IPS DF 19.7 (cell line): ENCODE measurements at regions not wholly inside any gene's neighbourhood (a gene's known extent, or its start where the extent isn't known, plus 50 kb on each side); places are given as distances from the start of the nearest gene placed in this dataset.
"Not testable (repeated sequence)": the region's sequence is repeated elsewhere in the genome, so short reads cannot be mapped to it uniquely, and the experiment has no call there.

Experiments
- DNase-seq: peaks from one replicate; pipeline ENCODE4 v3.0.0-alpha.2; 2013; ENCODE audit warnings: low read depth, low spot score

DNA sequence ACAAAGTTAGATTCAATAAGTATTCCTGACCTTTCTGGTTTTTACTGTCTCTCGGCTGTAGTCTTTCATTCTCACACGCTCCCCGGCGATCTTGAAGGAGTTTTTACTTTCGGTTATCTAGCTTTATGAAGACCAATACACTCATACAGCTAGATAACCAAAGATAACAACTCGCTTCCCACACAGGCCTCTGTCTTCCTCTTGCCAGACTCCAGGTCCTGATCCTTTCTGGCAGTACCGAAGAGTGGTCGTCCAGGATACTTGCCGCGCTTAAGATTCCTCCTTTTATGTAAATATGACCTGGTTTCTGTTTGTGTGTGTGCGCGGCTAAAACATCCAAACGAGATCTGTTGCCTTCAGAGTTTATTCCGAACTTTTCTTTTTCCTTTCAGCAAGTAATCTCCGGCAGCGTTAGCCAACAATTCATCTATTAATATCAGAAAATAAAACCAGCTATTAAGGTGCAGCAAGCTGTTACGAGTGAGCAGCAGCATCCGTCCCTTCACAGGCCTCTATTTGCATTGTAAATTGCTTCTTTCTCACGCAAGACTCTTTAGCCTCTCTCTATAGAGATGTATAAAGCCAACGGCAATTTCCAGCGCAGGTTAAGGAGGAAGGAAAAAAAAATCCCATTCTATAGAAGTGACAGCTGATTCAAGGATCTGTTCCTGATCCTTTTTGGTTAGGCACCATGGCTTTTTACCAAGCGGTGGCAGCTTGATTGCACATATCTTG is 216.1 kb downstream of the MEF2C start:
- DNase-seq = no peak

DNA sequence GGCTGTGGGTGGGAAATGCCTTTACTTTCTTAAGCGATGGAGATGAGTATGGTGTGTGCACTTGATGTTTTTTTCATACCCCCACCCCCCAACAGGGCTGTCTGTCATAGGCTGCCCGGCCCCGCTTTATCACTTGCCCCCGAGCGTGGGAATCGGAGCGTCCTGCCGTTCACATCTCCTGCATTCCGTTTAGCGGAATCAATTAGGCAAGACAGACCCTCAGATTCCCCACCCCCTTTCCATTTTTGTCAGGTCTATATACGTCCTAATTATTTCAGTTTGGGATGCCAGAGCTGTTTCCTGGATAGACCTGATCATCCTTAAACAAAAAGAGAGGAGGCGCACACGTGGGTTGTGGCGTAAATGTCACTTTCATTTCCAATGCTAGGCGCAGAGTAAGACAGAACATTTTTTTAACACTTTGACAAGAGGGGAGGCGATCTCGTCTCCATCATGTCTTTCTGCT is 217.2 kb downstream of the MEF2C start:
- no peak for DNase-seq

DNA sequence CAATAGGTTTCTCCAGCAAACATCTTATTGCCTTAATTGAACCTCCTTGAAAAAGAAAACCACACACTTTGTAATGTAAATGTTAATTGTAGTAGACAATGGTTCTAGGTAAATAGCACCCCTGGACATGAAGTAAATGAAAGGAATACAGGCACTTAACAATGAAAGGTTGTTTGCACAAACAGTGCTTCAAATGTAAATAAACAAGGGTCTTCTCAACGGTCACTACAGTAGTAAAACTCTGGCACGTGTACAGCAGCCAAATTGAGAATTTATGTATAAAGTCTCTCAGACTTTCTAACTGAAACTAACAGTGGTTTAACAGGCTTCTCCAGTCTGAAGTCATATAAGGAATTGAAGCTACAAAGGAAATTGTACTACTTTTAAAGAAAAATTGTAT is 218.3 kb downstream of the MEF2C start:
- no peak for DNase-seq

DNA sequence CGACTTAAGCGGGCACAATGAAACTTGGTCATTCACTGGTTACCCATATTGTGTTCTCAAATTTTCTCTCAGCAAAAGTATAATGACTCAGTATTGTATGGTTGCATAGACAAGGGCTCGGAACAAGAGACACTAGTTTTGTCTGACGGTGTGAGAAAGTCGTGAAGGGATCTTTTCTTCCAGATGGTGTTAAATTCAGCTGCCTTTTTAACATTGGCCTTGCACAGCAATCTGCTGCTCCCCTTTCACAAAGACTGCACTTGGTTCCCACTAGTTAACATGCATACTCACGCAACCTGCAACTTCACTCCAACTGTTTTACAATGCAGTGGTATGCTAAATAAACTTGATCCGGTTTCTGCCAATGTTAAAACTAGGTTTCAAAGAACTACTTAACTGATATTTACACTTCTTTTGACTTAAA is 219.2 kb downstream of the MEF2C start:
- no peak for DNase-seq

DNA sequence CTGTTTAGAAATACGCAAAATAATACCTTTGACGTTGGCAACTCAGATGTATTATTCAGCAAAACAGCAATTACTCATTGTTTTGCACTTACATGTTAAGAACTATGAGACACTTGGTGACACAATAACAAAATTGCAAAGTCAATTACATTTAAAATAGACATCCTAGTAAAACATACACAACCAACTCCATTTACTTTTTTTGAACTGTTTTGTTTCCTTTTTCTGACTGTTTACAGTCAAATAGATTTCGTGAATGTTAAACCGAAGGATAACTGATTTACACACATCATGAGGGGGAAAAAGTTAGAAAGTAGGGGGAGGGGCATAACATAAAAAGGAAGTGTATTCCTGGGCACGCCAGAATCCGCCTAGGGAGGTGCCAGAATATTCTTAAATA is 220.1 kb downstream of the MEF2C start:
- no peak for DNase-seq

DNA sequence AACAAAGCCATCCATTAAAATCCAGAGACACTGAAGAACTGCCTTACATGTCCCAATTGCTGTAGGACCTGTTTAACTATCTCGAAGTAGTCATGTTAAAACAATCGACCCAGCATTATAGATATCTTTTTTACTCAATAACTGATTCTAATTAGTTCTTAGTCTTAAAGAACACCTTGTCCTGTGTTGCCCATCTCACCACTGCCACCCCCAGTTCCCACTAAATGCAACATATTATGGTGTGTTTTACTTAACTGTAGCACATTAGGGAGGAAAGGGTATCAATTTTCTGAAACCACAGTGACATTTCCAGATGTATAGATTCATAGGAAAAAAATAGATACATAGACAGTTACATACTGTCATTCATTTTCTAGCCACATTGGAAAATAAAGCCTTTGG is 221.2 kb downstream of the MEF2C start:
- DNase-seq = no peak

DNA sequence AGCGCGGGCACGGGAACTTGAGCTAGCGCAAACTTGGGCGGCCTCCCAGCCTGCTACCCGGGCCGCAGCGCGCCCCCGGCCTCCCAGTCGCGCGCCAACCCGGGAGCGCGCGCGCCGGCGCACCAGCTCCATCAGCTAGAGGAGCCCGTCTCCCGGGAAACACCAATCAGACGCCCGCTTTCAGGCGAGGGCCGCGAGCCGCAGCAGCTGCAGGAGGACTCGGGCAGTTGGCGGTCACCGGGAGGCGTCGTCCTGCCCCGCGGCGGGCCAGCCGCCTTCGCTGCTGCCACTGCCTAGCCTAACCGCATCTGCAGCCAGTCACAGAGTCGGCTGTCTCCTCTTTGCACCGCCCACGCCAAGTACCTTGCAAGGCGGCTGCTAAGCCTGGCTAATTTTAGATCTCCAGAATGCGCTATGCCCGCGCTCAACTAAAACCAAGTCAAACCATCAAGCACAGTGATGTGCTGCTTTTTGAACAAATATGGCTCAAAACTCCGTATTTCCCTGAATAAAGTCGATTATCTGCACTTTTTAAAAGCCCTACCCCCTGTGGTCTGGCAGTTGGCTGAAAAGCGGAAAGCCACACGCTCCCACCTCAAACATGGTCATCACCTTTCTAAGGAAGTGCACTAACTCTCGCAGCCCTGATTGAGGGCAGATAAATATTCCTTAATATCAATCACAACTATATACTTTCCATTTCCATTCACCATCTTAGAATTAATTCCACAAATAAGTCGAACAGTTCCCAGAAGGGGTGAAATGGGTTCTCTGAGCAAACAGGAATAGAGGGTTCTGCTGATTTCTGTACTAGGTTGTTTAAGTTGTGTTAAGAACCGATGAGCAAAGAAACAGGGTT is 221.8 kb downstream of the MEF2C start:
- no peak for DNase-seq

DNA sequence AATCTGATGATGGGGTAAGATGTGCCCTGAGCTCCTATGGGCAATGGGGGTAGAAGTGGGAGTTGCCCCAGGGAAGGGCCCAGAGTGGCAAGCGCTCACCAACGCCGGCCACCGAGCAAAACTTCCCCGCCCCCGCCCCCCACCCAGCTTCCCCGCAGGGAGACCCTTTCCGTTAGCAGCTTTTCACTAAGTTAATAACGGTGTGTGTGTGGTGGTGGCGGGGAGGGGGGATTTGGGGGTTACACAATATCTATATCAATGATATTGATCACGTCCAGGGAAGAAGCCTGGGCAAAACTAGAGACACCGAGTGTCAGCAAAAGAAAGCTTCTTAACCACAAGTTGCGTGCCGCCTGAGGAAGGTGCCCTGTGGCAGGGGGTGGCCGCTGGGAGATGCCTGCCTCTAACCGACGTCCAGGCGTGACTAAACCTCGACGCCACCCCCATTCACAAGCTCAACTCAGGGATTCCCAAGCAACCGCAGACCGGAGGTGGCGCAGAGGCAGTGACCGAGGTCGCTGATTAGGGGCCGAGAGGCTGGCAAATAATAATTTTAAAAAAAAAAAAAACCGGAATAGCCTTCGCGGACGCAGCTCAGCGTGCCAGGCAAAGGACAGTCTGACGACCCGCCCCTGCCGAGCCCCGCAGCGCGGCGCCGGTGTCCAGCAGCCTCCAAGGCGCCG is 222.6 kb downstream of the MEF2C start:
- no peak for DNase-seq

DNA sequence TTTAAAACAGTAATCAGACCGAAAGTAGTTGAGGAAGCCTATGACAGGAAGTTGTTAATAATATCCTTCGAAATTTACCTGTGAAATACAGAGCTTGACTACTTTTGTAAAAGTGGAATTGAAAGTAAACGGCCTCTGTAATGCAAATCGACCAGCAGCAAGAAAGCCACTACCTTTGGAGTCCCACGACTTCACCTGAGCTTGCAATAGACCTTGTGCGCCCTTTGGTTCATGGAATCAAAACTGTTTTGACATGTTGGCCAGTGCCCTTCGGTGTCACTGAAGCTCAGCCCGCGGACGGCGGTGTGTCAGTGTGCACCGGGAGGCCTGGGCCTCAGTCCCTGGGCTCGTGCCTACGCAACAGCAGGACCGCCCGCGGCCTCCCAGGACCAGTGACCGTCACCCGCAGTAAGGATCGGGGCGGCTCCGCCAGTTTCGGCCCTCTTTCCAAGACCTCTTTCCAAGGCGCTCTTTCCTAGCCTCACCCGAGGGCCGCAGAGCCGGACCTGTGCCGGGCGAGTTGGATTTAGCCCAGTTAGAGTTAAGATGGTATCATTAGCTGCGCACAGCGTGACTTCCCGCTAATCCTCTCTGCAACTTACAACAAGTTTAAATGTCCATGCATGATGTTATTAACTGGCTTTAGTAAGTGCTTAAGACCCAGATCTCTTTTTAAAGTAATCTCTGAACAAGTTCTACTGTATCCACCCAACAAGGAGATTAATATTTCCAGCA is 223.3 kb downstream of the MEF2C start:
- DNase-seq = no peak

DNA sequence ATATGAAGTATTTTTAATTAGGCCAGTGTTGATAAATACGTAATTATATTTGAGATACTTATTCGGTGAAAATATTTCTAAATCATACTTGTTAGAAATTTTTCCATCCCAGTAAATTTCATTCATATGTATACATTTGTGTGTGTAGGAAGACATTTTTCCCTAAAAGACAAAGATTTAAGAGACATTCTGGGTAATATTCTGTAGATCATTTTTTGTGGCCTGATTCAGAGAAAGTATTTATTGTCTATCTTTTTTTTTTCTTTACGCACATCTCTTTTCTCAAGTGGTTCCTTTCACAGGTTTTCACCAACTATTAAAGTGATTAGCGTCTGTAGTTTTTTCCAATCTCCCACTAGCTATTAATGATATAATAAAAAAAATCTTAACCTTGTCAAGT is 224.1 kb downstream of the MEF2C start:
- no peak for DNase-seq

DNA sequence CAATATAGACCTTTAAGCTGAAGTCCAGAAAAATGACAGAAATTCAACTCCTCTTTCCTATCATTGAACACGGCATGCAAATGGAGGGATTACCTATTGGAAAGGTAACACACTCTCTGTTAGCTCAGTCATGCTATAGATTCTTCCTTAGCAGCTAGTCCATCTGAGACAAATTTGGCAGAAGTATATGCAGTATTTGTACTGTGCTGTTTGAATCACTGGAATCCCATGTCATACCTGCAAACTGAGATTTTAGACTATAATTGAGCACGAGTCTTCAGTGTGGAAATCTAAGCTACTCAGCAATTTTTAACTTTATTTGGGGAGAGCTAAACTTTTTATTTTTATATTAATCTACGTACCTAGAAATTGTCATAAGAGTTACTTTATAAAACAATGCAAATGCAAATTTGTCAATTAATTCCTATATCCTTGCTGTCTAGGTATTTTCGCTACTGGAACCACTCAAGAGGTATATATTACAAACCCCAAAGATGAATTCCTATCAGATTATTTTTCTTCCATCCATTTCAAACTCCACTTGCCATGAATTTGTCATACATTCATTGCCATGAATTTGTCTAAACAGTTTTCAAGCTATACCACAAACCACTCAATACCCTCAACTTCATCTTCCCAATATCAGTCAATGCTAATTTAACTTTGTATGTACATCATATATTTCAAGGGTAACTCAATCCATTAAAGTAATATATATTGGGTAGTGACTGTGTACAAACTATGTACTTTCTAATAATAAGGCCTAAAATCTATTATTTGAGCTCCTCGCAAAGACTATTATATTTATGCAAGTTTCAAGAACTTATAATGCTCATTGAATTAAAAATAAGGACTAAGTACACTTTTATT is 224.8 kb downstream of the MEF2C start:
- no peak for DNase-seq

DNA sequence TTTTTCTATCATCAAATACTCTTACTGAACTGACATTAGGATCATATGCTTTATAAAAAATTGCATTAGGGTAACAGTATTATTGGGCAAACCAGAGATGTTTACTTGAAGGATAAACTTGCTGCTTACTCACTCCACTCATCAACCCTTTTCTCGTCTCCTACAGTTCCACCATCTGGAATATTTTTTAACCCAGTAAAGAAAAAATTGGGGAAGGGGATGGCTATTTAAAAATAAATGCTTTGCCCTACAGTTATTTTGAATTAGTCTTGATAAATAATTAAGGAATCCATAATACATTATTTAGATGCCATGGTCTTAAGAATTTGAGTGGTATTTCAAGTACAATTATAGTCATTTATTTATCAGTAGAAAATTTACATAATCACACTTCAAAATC is 225.8 kb downstream of the MEF2C start:
- DNase-seq = no peak

DNA sequence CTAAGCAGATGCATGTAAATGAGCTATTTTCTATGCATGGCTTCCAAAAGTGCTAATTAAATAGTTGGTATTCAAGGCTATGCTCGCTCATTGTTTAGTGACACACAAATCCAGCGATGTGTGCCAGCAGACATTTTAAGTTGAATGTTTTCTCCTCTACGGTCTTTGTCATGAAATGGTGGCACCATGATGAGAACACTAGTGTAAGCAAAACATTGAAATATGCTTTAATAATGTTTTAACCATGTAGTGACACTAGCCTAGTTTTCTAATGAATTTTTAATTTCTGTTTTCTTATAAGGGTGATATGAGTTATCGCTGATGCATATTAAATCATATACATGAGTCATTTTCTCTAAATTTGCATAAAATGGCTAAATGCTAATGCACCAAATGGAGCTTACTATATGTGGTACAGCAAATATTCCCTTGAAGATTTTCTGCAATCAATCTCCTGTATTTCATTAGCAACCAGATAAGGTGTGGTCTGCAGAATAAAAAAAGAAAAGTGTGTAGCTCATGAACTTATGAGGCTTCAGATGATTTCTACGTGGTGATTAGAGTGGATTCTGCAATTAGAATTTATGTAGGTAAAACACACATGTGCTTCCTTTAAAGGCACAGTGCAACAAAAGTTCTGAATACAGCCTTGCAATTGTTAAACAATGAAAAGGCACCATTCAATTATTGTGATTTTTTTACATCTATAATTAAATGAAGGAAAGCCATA is 226.6 kb downstream of the MEF2C start:
- no peak for DNase-seq

DNA sequence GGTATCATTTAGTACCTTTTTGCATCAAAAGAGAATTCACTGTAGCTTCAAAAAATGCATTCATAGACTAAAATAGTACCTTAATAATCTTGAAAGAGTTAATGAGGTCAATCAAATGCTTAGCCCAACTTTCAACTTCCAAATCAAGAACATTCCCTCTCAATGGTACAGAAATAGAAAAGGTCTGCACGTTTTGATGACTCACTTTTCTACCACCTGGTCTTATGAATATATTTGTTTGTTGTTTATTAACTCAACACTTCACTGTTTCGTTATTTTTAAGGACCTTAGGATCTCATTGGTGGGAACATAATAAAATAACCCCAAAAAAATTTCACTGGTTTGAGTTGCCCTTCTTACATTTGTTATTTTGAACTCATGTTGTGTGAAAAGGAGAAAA is 229.5 kb downstream of the MEF2C start:
- DNase-seq = no peak

DNA sequence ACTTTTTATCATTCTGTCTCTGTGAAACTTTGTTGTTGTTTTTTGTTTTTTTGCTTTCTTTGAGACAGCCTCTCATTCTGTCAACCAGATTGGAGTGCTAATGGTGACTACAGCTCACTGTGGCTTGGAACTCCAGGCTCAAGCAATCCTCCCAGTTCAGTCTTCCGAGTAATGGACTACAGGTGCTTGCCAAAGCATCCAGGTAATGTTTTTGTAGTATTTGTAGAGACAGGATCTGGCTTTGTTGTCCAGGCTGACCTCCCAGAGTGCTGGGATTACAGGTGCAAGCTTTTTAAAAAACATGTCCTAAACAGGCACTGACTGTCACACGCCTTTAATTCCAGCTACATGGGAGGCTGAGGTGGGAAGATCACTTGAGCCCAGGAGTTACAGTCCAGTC is 235.1 kb downstream of the MEF2C start:
- no peak for DNase-seq

DNA sequence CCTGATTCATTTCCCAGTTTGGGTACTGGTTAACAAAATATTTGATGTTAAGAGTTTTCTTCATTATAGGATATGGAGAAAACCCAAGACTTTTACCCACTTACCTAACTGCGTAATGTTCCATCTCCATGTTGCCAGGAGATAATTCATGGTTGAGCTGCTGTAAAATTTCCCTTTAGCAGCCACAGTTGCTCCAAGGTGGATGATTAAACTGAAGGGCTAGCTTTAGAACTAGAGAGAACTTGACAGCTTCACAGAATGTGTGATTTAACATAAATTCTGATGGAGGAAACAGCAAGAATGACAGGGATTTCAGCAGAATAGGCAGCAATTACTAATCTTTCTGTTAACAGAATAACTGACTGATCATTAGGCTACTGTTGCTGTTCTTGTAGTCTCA is 236.1 kb downstream of the MEF2C start:
- no peak for DNase-seq

DNA sequence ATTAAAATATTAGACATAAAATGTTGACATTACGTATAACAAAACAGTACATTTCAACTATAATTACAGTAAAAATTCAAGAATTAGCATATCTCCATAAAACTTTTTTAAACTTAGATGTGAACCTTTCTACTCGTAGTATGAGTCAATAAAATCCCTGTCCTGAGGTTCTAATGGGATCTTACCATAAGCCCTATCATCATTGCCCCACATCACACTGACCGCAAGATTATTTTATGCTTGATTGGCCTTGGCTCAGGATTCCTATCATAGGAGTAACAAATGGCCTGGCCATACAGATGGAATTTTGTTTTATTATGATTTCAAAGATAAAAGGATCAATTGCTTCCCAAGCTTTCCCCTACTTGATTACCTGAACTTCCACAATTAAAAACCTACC is 238.3 kb downstream of the MEF2C start:
- DNase-seq = no peak

DNA sequence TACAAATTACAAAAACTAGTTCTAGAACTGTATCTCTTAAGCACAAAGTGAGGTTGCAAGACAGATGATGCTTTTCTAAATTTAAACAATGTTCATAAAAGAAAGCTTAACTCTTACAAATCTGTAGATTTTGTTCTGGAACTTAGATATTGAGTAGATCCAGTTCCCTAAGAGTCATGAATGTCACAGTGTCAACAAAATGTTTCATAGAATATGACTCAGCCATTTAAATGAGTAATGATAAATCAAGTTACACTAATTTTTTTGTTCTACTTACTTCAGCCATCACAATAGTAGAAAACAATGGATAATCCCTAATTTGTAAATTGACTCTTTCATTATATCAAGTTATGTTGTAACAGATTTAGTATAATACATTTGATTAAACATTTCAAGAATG is 239.7 kb downstream of the MEF2C start:
- no peak for DNase-seq

DNA sequence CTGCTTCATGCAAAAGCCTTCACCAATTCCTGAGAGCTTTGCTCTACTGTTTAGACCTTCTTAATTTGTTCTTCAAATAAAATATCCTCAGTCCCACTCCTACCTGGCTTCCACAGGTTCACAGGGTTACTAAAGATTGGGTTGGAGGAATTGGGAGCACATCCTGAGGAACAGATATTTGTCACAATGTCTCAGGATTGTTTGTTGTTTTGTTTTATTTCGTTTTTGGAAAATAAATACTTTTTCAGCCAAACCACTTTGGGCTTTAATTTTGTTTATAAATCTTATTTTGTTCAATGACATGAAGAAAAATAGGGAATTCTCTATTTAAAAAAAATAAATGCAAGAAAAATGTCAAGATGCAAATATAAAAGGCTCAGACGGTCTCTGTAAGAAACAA is 249.0 kb downstream of the MEF2C start:
- DNase-seq = no peak

DNA sequence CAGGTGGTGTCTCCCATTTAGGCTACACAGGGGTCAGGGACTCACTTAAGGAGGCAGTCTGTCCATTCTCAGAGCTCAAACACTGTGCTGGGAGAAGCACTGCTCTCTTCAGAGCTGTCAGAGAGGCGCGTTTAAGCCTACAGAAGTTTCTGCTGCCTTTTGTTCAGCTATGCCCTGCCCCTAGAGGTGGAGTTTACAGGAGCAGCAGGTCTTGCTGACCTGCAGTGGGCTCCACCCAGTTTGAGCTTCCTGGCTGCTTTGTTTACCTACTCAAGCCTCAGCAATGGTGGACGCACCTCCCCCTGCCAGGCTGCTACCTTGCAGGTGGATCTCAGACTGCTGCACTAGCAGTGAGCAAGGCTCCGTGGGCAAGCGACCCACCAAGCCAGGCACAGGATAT is 260.1 kb downstream of the MEF2C start:
- not testable (repeated sequence) for DNase-seq
